Uterus (tissue), 3 donors: ENCODE measurements at regions not wholly inside any gene's neighbourhood (a gene's known extent, or its start where the extent isn't known, plus 50 kb on each side); places are given as distances from the start of the nearest gene placed in this dataset.

Experiments
- DNase-seq, 2 donors: peaks; one replicate each; pipeline ENCODE4 v3.0.0-alpha.2; 2019 to 2020
- H3K27ac ChIP-seq, 2 donors: fragments of 200-600 bp; sonication (generic); 1 replicate in 1 of 2; 2 replicates in 1 of 2; pipeline ENCODE4 v1.5.1; 2016 to 2018
- H3K27me3 ChIP-seq, 2 donors: fragments of 200-600 bp; sonication (generic); one replicate each; pipeline ENCODE4 v1.5.1; 2018 to 2019; ENCODE audit warnings: control low read depth in 1 of 2
- H3K36me3 ChIP-seq, 2 donors: fragments of 200-600 bp; sonication (generic); one replicate each; pipeline ENCODE4 v1.5.1; 2019; ENCODE audit warnings: control low read depth in 1 of 2
- H3K4me1 ChIP-seq, 2 donors: fragments of 200-600 bp; sonication (generic); one replicate each; pipeline ENCODE4 v1.5.1; 2018 to 2019; ENCODE audit warnings: control low read depth in 1 of 2
- H3K4me3 ChIP-seq, 2 donors: fragments of 200-600 bp; sonication (generic); 1 replicate in 1 of 2; 2 replicates in 1 of 2; pipeline ENCODE4 v1.5.1; 2018 to 2019; ENCODE audit warnings: mild to moderate bottlenecking in 1 of 2
- H3K9me3 ChIP-seq, 2 donors: fragments of 200-600 bp; sonication (generic); one replicate each; pipeline ENCODE4 v1.5.1; 2019; ENCODE audit warnings: control low read depth in 1 of 2
- CTCF ChIP-seq, 4 experiments: fragments of 200-600 bp in 2 of 4; fragments of 450-650 bp in 2 of 4; sonication (generic) in 2 of 4; IDR thresholded peaks; one replicate each; pipeline ENCODE4 v1.5.1; 2016 to 2019; ENCODE audit warnings: antibody characterized with exemption in 4 of 4, mild to moderate bottlenecking in 2 of 4, moderate library complexity in 1 of 4
- POLR2A ChIP-seq, 2 donors: fragments of 450-650 bp; IDR thresholded peaks; one replicate each; pipeline ENCODE4 v1.6.1; 2016; ENCODE audit warnings: antibody characterized with exemption in 2 of 2, mild to moderate bottlenecking in 1 of 2, moderate library complexity in 1 of 2
- intact Hi-C: fragments of 100-400 bp; cut with DNase I; formaldehyde crosslinking; loops from one replicate; pipeline ENCODE4 v1.15.1; 2023; ENCODE audit warnings: low total_unique reads
- donor health status: DM: yes; HTN: yes; CAD: no.

- no peak overlapping the region for H3K27ac ChIP-seq
- TF ChIP-seq CTCF (IDR thresholded peaks at IDR 0.05) = no peak
- no peak for TF ChIP-seq POLR2A (IDR thresholded peaks at IDR 0.05)
- DNase-seq = no peak
Observed at GRCh38 chr2:236632295-236633218, 62.9 kb downstream of the ACKR3 start.

GRCh38 chr2:236633219-236633570, 63.6 kb downstream of the ACKR3 start:
- no peak for DNase-seq
- H3K27me3 ChIP-seq = no peaks in the 10 kb centered on the region
- TF ChIP-seq CTCF (IDR thresholded peaks at IDR 0.05) = no peak
- TF ChIP-seq POLR2A (IDR thresholded peaks at IDR 0.05) = no peak
- peaks cover 0 to 7% of the 10 kb centered on the region in 2 donors for H3K4me1 ChIP-seq
- H3K9me3 ChIP-seq = no peaks in the 10 kb centered on the region
- no peak overlapping the region for H3K4me3 ChIP-seq
- intact Hi-C loops = no loop called here
- no peak overlapping the region for H3K27ac ChIP-seq
- H3K36me3 ChIP-seq = no peaks in the 10 kb centered on the region

More at GRCh38 chr2:236632295-236633218, 62.9 kb downstream of the ACKR3 start:
- Histone ChIP-seq H3K36me3 (no peaks in the 10 kb centered on the region), H3K9me3 (no peaks in the 10 kb centered on the region), H3K27me3 (no peaks in the 10 kb centered on the region), H3K4me3 (no peak overlapping the region), H3K4me1 (peaks cover 0 to 7% of the 10 kb centered on the region in 2 donors)
- intact Hi-C loops = no loop called here

GRCh38 chr2:236633775-236634560, 64.3 kb downstream of the ACKR3 start:
- H3K4me1 ChIP-seq = peaks cover 0 to 7% of the 10 kb centered on the region in 2 donors
- intact Hi-C loops = no loop called here

GRCh38 chr2:236636261-236636660, 66.6 kb downstream of the ACKR3 start:
- peak in 1 of 2 donors; percentile 3 for DNase-seq
- no peak for TF ChIP-seq CTCF (IDR thresholded peaks at IDR 0.05)
- no peak for TF ChIP-seq POLR2A (IDR thresholded peaks at IDR 0.05)

More at GRCh38 chr2:236633775-236634560, 64.3 kb downstream of the ACKR3 start:
- Histone ChIP-seq H3K9me3 (no peaks in the 10 kb centered on the region), H3K4me3 (no peak overlapping the region), H3K27me3 (no peaks in the 10 kb centered on the region), H3K27ac (no peak overlapping the region), H3K36me3 (no peaks in the 10 kb centered on the region)
- no peak for DNase-seq
- TF ChIP-seq CTCF (IDR thresholded peaks at IDR 0.05) (no peak), POLR2A (IDR thresholded peaks at IDR 0.05) (no peak)

More at GRCh38 chr2:236636261-236636660, 66.6 kb downstream of the ACKR3 start:
- Histone ChIP-seq H3K4me1 (peaks cover 0 to 5% of the 10 kb centered on the region in 2 donors), H3K4me3 (no peak overlapping the region), H3K27ac (no peak overlapping the region), H3K36me3 (no peaks in the 10 kb centered on the region), H3K27me3 (no peaks in the 10 kb centered on the region), H3K9me3 (no peaks in the 10 kb centered on the region)
- intact Hi-C loops = no loop called here
